SK-N-SH treated with all-trans-retinoic acid at 6 μM for 48 hours (cell line): ENCODE measurements at regions not wholly inside any gene's neighbourhood (a gene's known extent, or its start where the extent isn't known, plus 50 kb on each side); places are given as distances from the start of the nearest gene placed in this dataset.

Experiments used
- ARNTL ChIP-seq: fragments of 450-650 bp; formaldehyde crosslinking; IDR thresholded peaks from 2 replicates; pipeline ENCODE4 v1.5.0; 2020; ENCODE audit warnings: low read depth, mild to moderate bottlenecking, moderate library complexity, borderline replicate concordance
- BACH2 ChIP-seq: fragments of 250-450 bp; sonication (Bioruptor Pico); IDR thresholded peaks from 2 replicates; pipeline ENCODE4 v1.9.0; 2021; ENCODE audit warnings: mild to moderate bottlenecking, borderline replicate concordance
- GLIS3 ChIP-seq: fragments of 250-450 bp; sonication (Bioruptor Pico); IDR thresholded peaks from 2 replicates; pipeline ENCODE4 v1.5.0; 2020; ENCODE audit warnings: mild to moderate bottlenecking, moderate library complexity
- PPARA ChIP-seq: fragments of 250-450 bp; sonication (Bioruptor Pico); IDR thresholded peaks from 2 replicates; pipeline ENCODE4 v1.5.0; 2020; ENCODE audit warnings: mild to moderate bottlenecking, borderline replicate concordance
- RARB ChIP-seq: fragments of 250-450 bp; sonication (Bioruptor Pico); IDR thresholded peaks from 2 replicates; pipeline ENCODE4 v1.8.0; 2021; ENCODE audit warnings: mild to moderate bottlenecking, moderate library complexity
- TF ChIP-seq, protein P1 (sequence below): fragments of 250-450 bp; sonication (Bioruptor Pico); IDR thresholded peaks from 2 replicates; pipeline ENCODE4 v1.8.0; 2020; ENCODE audit warnings: mild to moderate bottlenecking, moderate library complexity, borderline replicate concordance

- TF ChIP-seq RARB (no peak), GLIS3 (CRISPR knock-in tag) (no peak), BACH2 (CRISPR knock-in tag) (no peak), ARNTL (no peak), PPARA (CRISPR knock-in tag) (no peak)
- TF ChIP-seq, protein P1, sequence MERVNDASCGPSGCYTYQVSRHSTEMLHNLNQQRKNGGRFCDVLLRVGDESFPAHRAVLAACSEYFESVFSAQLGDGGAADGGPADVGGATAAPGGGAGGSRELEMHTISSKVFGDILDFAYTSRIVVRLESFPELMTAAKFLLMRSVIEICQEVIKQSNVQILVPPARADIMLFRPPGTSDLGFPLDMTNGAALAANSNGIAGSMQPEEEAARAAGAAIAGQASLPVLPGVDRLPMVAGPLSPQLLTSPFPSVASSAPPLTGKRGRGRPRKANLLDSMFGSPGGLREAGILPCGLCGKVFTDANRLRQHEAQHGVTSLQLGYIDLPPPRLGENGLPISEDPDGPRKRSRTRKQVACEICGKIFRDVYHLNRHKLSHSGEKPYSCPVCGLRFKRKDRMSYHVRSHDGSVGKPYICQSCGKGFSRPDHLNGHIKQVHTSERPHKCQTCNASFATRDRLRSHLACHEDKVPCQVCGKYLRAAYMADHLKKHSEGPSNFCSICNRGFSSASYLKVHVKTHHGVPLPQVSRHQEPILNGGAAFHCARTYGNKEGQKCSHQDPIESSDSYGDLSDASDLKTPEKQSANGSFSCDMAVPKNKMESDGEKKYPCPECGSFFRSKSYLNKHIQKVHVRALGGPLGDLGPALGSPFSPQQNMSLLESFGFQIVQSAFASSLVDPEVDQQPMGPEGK (CRISPR knock-in tag) = no peak
Observed at GRCh38 chr16:72609066-72609465, 437.1 kb upstream of the PMFBP1 start.
